ENCODE measurements at regions not wholly inside any gene's neighbourhood (a gene's known extent, or its start where the extent isn't known, plus 50 kb on each side); places are given as distances from the start of the nearest gene placed in this dataset.

DNA sequence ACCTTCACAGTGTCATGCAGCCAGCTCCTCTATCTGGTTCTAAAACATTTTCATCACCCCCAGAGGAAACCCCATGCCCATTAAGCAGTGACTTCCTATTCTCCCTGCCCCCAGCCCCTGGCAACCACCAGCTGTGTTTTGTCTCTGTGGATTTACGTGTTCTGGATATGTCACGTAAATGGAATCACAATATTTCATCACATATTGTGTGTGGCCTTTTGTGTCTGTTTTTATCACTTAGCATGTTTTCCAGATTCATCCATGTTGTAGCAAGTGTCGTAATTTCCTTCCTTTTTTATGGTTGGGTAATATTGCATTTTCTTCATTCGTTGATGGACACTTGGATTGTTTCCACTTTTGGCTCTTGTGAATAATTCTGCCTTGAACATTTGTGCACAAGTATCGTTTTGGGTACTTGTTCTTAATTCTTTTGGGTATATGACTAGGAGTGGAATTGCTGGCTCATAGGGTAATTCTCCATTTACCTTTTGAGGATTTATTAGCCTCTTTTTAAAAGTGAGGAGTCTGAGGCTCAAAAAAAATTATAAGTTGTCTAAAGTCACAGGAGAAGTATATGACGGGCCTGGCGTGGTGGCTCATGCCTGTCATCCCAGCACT, 127.0 kb downstream of the MRPS6 start:
- no peak for DNase-seq (ENCODE audit: low read depth)
- H3K4me3 ChIP-seq (ENCODE audit: low read length): no peak overlapping the region
- TF ChIP-seq, protein P1, sequence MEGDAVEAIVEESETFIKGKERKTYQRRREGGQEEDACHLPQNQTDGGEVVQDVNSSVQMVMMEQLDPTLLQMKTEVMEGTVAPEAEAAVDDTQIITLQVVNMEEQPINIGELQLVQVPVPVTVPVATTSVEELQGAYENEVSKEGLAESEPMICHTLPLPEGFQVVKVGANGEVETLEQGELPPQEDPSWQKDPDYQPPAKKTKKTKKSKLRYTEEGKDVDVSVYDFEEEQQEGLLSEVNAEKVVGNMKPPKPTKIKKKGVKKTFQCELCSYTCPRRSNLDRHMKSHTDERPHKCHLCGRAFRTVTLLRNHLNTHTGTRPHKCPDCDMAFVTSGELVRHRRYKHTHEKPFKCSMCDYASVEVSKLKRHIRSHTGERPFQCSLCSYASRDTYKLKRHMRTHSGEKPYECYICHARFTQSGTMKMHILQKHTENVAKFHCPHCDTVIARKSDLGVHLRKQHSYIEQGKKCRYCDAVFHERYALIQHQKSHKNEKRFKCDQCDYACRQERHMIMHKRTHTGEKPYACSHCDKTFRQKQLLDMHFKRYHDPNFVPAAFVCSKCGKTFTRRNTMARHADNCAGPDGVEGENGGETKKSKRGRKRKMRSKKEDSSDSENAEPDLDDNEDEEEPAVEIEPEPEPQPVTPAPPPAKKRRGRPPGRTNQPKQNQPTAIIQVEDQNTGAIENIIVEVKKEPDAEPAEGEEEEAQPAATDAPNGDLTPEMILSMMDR (conservative IDR thresholded peaks at IDR 0.05; ENCODE audit: low read depth, low read length): no peak

DNA sequence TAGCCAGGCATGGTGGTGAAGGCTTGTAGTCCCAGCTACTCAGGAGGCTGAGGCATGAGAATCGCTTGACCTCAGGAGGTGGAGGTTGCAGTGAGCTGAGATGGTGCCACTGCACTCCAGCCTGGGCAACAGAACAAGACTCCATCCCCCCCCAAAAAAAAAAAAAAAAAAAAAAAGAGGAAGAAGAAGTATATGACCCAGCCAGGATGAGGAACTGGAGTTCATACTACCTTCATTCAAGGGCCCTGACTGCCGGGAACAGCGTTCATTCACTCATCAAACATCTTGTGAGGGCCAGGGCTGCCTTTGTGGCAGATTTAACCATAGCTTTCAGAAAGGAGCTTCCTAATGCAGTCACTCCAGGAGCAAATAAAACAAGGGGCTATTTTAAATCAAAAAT, 127.6 kb downstream of the MRPS6 start:
- TF ChIP-seq, protein P1 (conservative IDR thresholded peaks at IDR 0.05; ENCODE audit: low read depth, low read length): no peak
- no peak for DNase-seq (ENCODE audit: low read depth)
- H3K4me3 ChIP-seq (ENCODE audit: low read length): no peak overlapping the region

DNA sequence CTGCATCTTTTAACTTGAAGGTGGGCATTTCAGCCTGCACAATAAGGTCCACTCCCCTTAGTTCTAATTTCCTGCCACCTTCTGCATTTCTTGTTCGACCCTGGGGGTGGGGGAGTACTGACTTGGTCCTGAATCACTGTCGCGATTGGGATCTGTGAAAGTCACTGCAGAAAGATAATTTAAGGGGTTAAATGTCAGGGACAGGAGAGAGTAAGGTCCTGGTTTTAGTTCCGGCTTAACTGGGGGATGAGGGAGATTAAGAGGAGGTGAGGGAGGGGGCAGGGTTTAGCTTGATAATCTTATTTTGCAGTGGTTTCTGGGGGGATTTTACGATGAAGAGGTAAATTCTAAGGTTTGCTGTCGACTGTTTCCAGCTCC, 128.1 kb downstream of the MRPS6 start:
- no peak for DNase-seq (ENCODE audit: low read depth)
- peak overlapping the region; percentile 57 for H3K4me3 ChIP-seq (ENCODE audit: low read length)
- TF ChIP-seq, protein P1 (conservative IDR thresholded peaks at IDR 0.05; ENCODE audit: low read depth, low read length): no peak

DNA sequence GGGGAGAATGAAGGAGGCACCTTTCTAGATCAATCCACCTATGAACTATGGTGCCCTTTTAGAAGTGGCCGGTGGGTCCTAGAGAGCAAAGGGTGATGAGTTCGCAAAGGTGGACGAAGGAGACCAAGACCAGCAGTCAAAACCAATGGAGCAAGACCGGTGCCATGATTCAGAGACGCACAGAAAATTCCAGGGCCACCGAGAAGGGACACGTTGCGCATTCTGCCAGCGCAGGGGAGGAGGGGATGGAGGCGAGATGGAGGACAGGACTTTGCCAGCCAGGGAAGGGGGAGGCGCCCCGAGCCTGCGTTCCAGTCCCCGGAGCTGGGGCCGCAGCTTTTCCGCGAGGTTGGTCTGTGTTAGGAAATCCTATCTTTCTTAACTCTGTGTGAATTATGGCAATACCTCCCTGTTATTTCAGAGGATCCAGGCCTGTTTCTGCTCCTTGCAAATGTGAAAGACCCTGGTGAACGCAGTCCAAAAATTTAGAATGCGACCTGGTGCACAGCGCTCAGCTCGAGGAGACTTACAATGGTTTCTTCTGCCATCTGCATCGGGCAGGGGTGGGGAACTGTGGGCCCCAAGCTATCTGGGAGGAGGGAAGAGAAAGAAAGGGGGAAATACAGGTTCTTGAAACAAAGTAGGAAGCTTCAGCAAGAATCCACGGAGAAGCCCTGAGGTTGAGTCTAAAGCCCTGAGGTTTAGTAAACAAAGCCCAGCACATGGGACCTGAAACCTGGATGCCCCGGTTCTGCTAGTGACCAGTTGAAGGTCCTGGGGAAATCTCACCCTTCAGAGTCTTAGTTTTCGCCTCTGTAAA, 129.4 kb downstream of the MRPS6 start:
- TF ChIP-seq, protein P1 (conservative IDR thresholded peaks at IDR 0.05; ENCODE audit: low read depth, low read length): no peak
- H3K4me3 ChIP-seq (ENCODE audit: low read length): peak overlapping the region; percentile 57
- DNase-seq (ENCODE audit: low read depth): no peak

DNA sequence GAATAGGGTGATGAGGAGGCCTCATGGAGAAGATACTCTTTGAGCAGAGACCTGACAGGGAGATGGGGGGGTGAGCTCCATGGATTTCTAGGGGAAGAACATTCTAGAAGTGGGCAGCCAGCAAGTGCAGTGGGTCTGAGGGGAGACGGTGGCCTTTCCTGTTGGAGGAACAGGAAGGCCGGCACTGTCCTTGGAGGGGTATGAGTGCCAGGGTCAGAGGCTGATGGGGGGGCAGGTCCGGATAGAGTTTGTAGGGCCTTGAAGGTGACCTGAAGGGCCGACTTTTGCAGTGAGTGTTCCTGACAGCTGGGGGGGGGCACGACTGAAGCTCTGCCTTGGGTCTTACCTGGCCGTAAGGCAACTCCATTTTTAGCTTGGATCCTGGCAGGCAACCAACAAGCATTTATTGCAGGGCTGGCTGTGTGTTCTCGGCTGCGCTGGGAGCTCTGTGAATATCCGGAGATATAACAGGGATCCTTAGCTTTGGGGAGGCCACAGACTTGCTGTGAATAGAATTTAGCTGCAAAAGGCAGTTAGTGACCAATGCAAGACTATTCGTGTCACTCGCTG, 130.6 kb downstream of the MRPS6 start:
- TF ChIP-seq, protein P1 (conservative IDR thresholded peaks at IDR 0.05; ENCODE audit: low read depth, low read length): no peak
- no peak overlapping the region for H3K4me3 ChIP-seq (ENCODE audit: low read length)
- DNase-seq (ENCODE audit: low read depth): no peak

DNA sequence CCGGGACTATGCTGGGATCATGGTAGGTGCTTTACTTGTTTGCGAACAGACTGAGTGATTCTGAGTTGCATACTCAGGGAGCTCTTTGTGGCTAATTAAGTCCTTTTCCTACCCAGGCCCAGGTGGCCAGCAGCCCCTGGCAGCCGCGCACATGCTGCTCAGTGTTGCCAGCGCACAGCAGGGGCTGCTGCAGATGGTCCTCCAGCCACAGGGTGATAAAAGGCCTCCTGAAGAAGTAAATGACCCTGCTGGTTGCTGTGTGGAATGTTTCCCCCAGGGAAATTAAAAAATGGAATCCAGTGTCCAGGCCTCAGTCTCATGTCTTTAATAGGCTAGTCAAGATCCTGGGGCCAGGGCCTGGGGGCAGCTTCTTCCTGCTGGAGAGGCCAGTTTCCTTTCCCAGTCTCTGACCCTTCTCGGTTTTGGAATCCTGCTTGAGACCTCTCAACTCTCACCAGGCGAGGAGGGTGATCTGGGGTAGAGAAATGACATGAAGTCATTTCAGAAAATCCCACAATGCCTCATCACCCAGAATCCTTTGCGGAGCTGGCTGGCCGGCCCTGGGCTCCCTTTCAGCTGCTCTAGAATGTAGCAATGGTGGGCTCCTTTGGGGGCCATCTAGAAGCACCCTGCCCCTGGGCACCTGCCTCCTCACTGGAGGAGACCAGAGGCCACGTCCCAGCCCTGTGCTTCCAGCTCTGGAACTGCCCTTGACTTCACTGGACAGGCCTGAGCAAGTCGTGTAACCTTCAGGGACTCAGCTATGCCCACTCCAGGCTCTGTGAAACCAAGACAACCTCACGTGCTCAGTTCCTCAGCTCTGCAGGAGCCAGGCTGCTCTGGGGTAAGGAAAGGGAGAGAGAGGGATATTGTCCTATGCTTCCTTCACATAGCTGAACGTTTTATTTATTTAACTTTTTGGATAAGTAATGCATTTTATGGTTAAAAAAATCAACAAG, 131.4 kb downstream of the MRPS6 start:
- no peak overlapping the region for H3K4me3 ChIP-seq (ENCODE audit: low read length)
- DNase-seq (ENCODE audit: low read depth): no peak
- TF ChIP-seq, protein P1 (conservative IDR thresholded peaks at IDR 0.05; ENCODE audit: low read depth, low read length): no peak

Data from retinal pigment epithelial cell (primary cell).